ENCODE measurements at regions not wholly inside any gene's neighbourhood (a gene's known extent, or its start where the extent isn't known, plus 50 kb on each side); places are given as distances from the start of the nearest gene placed in this dataset.

GRCh38 chr2:234666911-234667310 lies 170.0 kb upstream of the ARL4C start:
- TF ChIP-seq POU2F2 (IDR thresholded peaks at IDR 0.05; ENCODE audit: low read depth, low read length), result no peak
- TF ChIP-seq PAX5 (IDR thresholded peaks at IDR 0.05; ENCODE audit: insufficient read depth, low read length, severe bottlenecking), result no peak
- TF ChIP-seq POLR2AphosphoS5 (IDR thresholded peaks at IDR 0.05; ENCODE audit: low read depth, low read length), result no peak
- no peak for TF ChIP-seq POLR2A (IDR thresholded peaks at IDR 0.05; ENCODE audit: low read depth, low read length)
- TF ChIP-seq TAF1 (IDR thresholded peaks at IDR 0.05; ENCODE audit: low read depth, low read length), result no peak
- TF ChIP-seq SPI1 (IDR thresholded peaks at IDR 0.05; ENCODE audit: low read depth, low read length), result no peak
- FAIRE-seq, result no peak
- DNase-seq (ENCODE audit: insufficient read length, low spot score), result no peak

- no peak for FAIRE-seq
- TF ChIP-seq POU2F2 (IDR thresholded peaks at IDR 0.05; ENCODE audit: low read depth, low read length) (no peak), POLR2A (IDR thresholded peaks at IDR 0.05; ENCODE audit: low read depth, low read length) (no peak)
Measured at GRCh38 chr2:234665304-234665703, 168.4 kb upstream of the ARL4C start.

GRCh38 chr2:234661849-234662248 lies 165.0 kb upstream of the ARL4C start:
- FAIRE-seq, result no peak
- TF ChIP-seq POU2F2 (IDR thresholded peaks at IDR 0.05; ENCODE audit: low read depth, low read length) (no peak), PAX5 (IDR thresholded peaks at IDR 0.05; ENCODE audit: insufficient read depth, low read length, severe bottlenecking) (no peak), TAF1 (IDR thresholded peaks at IDR 0.05; ENCODE audit: low read depth, low read length) (no peak), SPI1 (IDR thresholded peaks at IDR 0.05; ENCODE audit: low read depth, low read length) (no peak), POLR2AphosphoS5 (IDR thresholded peaks at IDR 0.05; ENCODE audit: low read depth, low read length) (no peak), POLR2A (IDR thresholded peaks at IDR 0.05; ENCODE audit: low read depth, low read length) (no peak)
- DNase-seq (ENCODE audit: insufficient read length, low spot score), result no peak

More at GRCh38 chr2:234665304-234665703, 168.4 kb upstream of the ARL4C start:
- no peak for DNase-seq (ENCODE audit: insufficient read length, low spot score)

GRCh38 chr2:234661175-234661574 lies 164.3 kb upstream of the ARL4C start:
- DNase-seq (ENCODE audit: insufficient read length, low spot score), result no peak
- TF ChIP-seq PAX5 (IDR thresholded peaks at IDR 0.05; ENCODE audit: insufficient read depth, low read length, severe bottlenecking) (no peak), POLR2A (IDR thresholded peaks at IDR 0.05; ENCODE audit: low read depth, low read length) (no peak), TAF1 (IDR thresholded peaks at IDR 0.05; ENCODE audit: low read depth, low read length) (no peak), SPI1 (IDR thresholded peaks at IDR 0.05; ENCODE audit: low read depth, low read length) (no peak), POLR2AphosphoS5 (IDR thresholded peaks at IDR 0.05; ENCODE audit: low read depth, low read length) (no peak), POU2F2 (IDR thresholded peaks at IDR 0.05; ENCODE audit: low read depth, low read length) (no peak)
- no peak for FAIRE-seq

- FAIRE-seq, result no peak
- TF ChIP-seq POLR2AphosphoS5 (IDR thresholded peaks at IDR 0.05; ENCODE audit: low read depth, low read length), result no peak
- no peak for TF ChIP-seq TAF1 (IDR thresholded peaks at IDR 0.05; ENCODE audit: low read depth, low read length)
- no peak for TF ChIP-seq PAX5 (IDR thresholded peaks at IDR 0.05; ENCODE audit: insufficient read depth, low read length, severe bottlenecking)
- no peak for TF ChIP-seq SPI1 (IDR thresholded peaks at IDR 0.05; ENCODE audit: low read depth, low read length)
- no peak for TF ChIP-seq POLR2A (IDR thresholded peaks at IDR 0.05; ENCODE audit: low read depth, low read length)
- TF ChIP-seq POU2F2 (IDR thresholded peaks at IDR 0.05; ENCODE audit: low read depth, low read length), result no peak
- no peak for DNase-seq (ENCODE audit: insufficient read length, low spot score)
Measured at GRCh38 chr2:234655706-234656105, 158.8 kb upstream of the ARL4C start.

GRCh38 chr2:234650911-234651310 lies 154.0 kb upstream of the ARL4C start:
- no peak for TF ChIP-seq TAF1 (IDR thresholded peaks at IDR 0.05; ENCODE audit: low read depth, low read length)
- no peak for TF ChIP-seq POLR2AphosphoS5 (IDR thresholded peaks at IDR 0.05; ENCODE audit: low read depth, low read length)
- no peak for TF ChIP-seq PAX5 (IDR thresholded peaks at IDR 0.05; ENCODE audit: insufficient read depth, low read length, severe bottlenecking)
- FAIRE-seq (no peak), DNase-seq (ENCODE audit: insufficient read length, low spot score) (no peak)

GRCh38 chr2:234649951-234650350 lies 153.1 kb upstream of the ARL4C start:
- FAIRE-seq (no peak), DNase-seq (ENCODE audit: insufficient read length, low spot score) (no peak)
- TF ChIP-seq TAF1 (IDR thresholded peaks at IDR 0.05; ENCODE audit: low read depth, low read length) (no peak), POU2F2 (IDR thresholded peaks at IDR 0.05; ENCODE audit: low read depth, low read length) (no peak), POLR2A (IDR thresholded peaks at IDR 0.05; ENCODE audit: low read depth, low read length) (no peak), PAX5 (IDR thresholded peaks at IDR 0.05; ENCODE audit: insufficient read depth, low read length, severe bottlenecking) (no peak), POLR2AphosphoS5 (IDR thresholded peaks at IDR 0.05; ENCODE audit: low read depth, low read length) (no peak), SPI1 (IDR thresholded peaks at IDR 0.05; ENCODE audit: low read depth, low read length) (no peak)

GRCh38 chr2:234643407-234643806 lies 146.5 kb upstream of the ARL4C start:
- no peak for FAIRE-seq
- no peak for DNase-seq (ENCODE audit: insufficient read length, low spot score)
- TF ChIP-seq POLR2AphosphoS5 (IDR thresholded peaks at IDR 0.05; ENCODE audit: low read depth, low read length), result no peak
- no peak for TF ChIP-seq SPI1 (IDR thresholded peaks at IDR 0.05; ENCODE audit: low read depth, low read length)
- TF ChIP-seq POU2F2 (IDR thresholded peaks at IDR 0.05; ENCODE audit: low read depth, low read length), result no peak

- TF ChIP-seq SPI1 (IDR thresholded peaks at IDR 0.05; ENCODE audit: low read depth, low read length) (no peak), POLR2A (IDR thresholded peaks at IDR 0.05; ENCODE audit: low read depth, low read length) (no peak), POLR2AphosphoS5 (IDR thresholded peaks at IDR 0.05; ENCODE audit: low read depth, low read length) (no peak), PAX5 (IDR thresholded peaks at IDR 0.05; ENCODE audit: insufficient read depth, low read length, severe bottlenecking) (no peak), POU2F2 (IDR thresholded peaks at IDR 0.05; ENCODE audit: low read depth, low read length) (no peak), TAF1 (IDR thresholded peaks at IDR 0.05; ENCODE audit: low read depth, low read length) (no peak)
- FAIRE-seq, result no peak
Measured at GRCh38 chr2:234641086-234641485, 144.2 kb upstream of the ARL4C start.

GRCh38 chr2:234640657-234641056 lies 143.8 kb upstream of the ARL4C start:
- TF ChIP-seq SPI1 (IDR thresholded peaks at IDR 0.05; ENCODE audit: low read depth, low read length) (no peak), POLR2AphosphoS5 (IDR thresholded peaks at IDR 0.05; ENCODE audit: low read depth, low read length) (no peak), POU2F2 (IDR thresholded peaks at IDR 0.05; ENCODE audit: low read depth, low read length) (no peak), POLR2A (IDR thresholded peaks at IDR 0.05; ENCODE audit: low read depth, low read length) (no peak), TAF1 (IDR thresholded peaks at IDR 0.05; ENCODE audit: low read depth, low read length) (no peak), PAX5 (IDR thresholded peaks at IDR 0.05; ENCODE audit: insufficient read depth, low read length, severe bottlenecking) (no peak)
- no peak for DNase-seq (ENCODE audit: insufficient read length, low spot score)
- no peak for FAIRE-seq

More at GRCh38 chr2:234641086-234641485, 144.2 kb upstream of the ARL4C start:
- DNase-seq (ENCODE audit: insufficient read length, low spot score), result no peak

Measured in GM12891 (cell line).